IMR-90 (cell line): ENCODE measurements at regions not wholly inside any gene's neighbourhood (a gene's known extent, or its start where the extent isn't known, plus 50 kb on each side); places are given as distances from the start of the nearest gene placed in this dataset.
A peak's percentile ranks its signal among the peaks of the same experiment; 100 is the strongest.

Experiments used
- ATAC-seq: fragments of 200-7000 bp; cut with Tn5 transposase; 2 replicates; pipeline ENCODE4 v1.9.1; 2020; ENCODE audit warnings: low read depth, mild to moderate bottlenecking, moderate library complexity
- BruUV-seq: library from RNA; stranded (reverse); fragments of 400-500 nt; replicated peaks from 2 replicates; lab custom pipeline; 2021; lab: Mats Ljungman, UMichigan
- CTCF ChIA-PET: fragments of 300-600 bp; formaldehyde crosslinking; extraction: SDS; loops from one replicate; lab custom pipeline; 2021; ENCODE audit warnings: antibody characterized with exemption; lab: Yijun Ruan, JAX
- POLR2A ChIA-PET: fragments of 300-600 bp; sonication (Branson Sonifier 250); formaldehyde crosslinking; loops from one replicate; lab custom pipeline; 2022; ENCODE audit warnings: antibody characterized with exemption; ENCODE audit not compliant: unreplicated experiment; lab: Charles Lee
- DNase-seq: peaks from one replicate; pipeline ENCODE4 v3.0.0; 2013
- H2AFZ ChIP-seq: replicated peaks from 2 replicates; pipeline ENCODE3; 2013; ENCODE audit warnings: low read length, mild to moderate bottlenecking; ENCODE audit not compliant: poor library complexity
- H2AK5ac ChIP-seq: 2 replicates; pipeline ENCODE4 v1.6.1; 2013; ENCODE audit warnings: low read depth, low read length, inconsistent platforms
- H2AK9ac ChIP-seq: replicated peaks from 2 replicates; pipeline ENCODE3; 2013; ENCODE audit warnings: mild to moderate bottlenecking, low read depth, low read length, moderate library complexity; ENCODE audit not compliant: poor library complexity
- H2BK120ac ChIP-seq: 2 replicates; pipeline ENCODE4 v1.6.1; 2013; ENCODE audit warnings: low read depth, low read length, inconsistent platforms
- H2BK15ac ChIP-seq: 3 replicates; pipeline ENCODE4 v1.6.1; 2013; ENCODE audit warnings: low read depth, low read length, inconsistent platforms
- H2BK20ac ChIP-seq: 2 replicates; pipeline ENCODE4 v1.6.1; 2013; ENCODE audit warnings: low read depth, mild to moderate bottlenecking, inconsistent platforms, low read length, moderate library complexity
- H2BK5ac ChIP-seq: 2 replicates; pipeline ENCODE4 v1.6.1; 2013; ENCODE audit warnings: mild to moderate bottlenecking, low read depth, low read length, inconsistent platforms; ENCODE audit not compliant: poor library complexity, severe bottlenecking
- H3K14ac ChIP-seq: replicated peaks from 2 replicates; pipeline ENCODE4 v1.6.1; 2013; ENCODE audit warnings: low read depth, low read length, inconsistent platforms
- H3K18ac ChIP-seq: 2 replicates; pipeline ENCODE4 v1.6.1; 2013; ENCODE audit warnings: low read depth, low read length, control low read depth
- H3K23ac ChIP-seq: 2 replicates; pipeline ENCODE4 v1.6.1; 2013; ENCODE audit warnings: low read depth, low read length, inconsistent platforms
- H3K27ac ChIP-seq: 2 replicates; pipeline ENCODE4 v1.5.1; 2013; ENCODE audit warnings: mild to moderate bottlenecking, control low read depth, low read length; ENCODE audit not compliant: insufficient read depth
- H3K27me3 ChIP-seq: 2 replicates; pipeline ENCODE4 v1.6.1; 2013; ENCODE audit warnings: low read length; ENCODE audit not compliant: control insufficient read depth, insufficient read depth
- H3K36me3 ChIP-seq: 2 replicates; pipeline ENCODE4 v1.6.1; 2013; ENCODE audit warnings: low read length, mixed read lengths; ENCODE audit not compliant: control insufficient read depth, insufficient read depth
- H3K4ac ChIP-seq: 2 replicates; pipeline ENCODE4 v1.6.1; 2013; ENCODE audit warnings: low read depth, low read length, inconsistent platforms
- H3K4me1 ChIP-seq: 2 replicates; pipeline ENCODE4 v1.6.1; 2013; ENCODE audit warnings: low read length, mixed read lengths; ENCODE audit not compliant: control insufficient read depth, insufficient read depth
- H3K4me2 ChIP-seq: 2 replicates; pipeline ENCODE4 v1.6.1; 2013; ENCODE audit warnings: low read depth, mild to moderate bottlenecking, control low read depth, low read length, moderate library complexity
- H3K4me3 ChIP-seq: 2 replicates; pipeline ENCODE4 v1.5.1; 2013; ENCODE audit warnings: low read depth, mild to moderate bottlenecking, control low read depth, low read length, moderate library complexity; ENCODE audit not compliant: insufficient read depth
- H3K56ac ChIP-seq: 2 replicates; pipeline ENCODE4 v1.6.1; 2013; ENCODE audit warnings: low read length, inconsistent platforms; ENCODE audit not compliant: insufficient read depth; ENCODE audit errors: extremely low read depth
- H3K79me1 ChIP-seq, 2 experiments: 2 replicates each; pipeline ENCODE4 v1.6.1; 2013; ENCODE audit warnings: low read length in 2 of 2, inconsistent platforms in 1 of 2, low read depth in 1 of 2
- H3K9ac ChIP-seq: 2 replicates; pipeline ENCODE4 v1.6.1; 2013; ENCODE audit warnings: low read depth, low read length, control low read depth
- H3K9me1 ChIP-seq: 2 replicates; pipeline ENCODE4 v1.6.1; 2013; ENCODE audit warnings: low read length, inconsistent platforms; ENCODE audit not compliant: insufficient read depth
- H3K9me3 ChIP-seq: 2 replicates; pipeline ENCODE4 v1.6.1; 2013; ENCODE audit warnings: low read length; ENCODE audit not compliant: control insufficient read depth, insufficient read depth
- H4K20me1 ChIP-seq: 2 replicates; pipeline ENCODE4 v1.6.1; 2013; ENCODE audit warnings: low read length, inconsistent platforms; ENCODE audit not compliant: insufficient read depth
- H4K5ac ChIP-seq: 2 replicates; pipeline ENCODE4 v1.6.1; 2013; ENCODE audit warnings: mild to moderate bottlenecking, low read depth, low read length, control low read depth
- H4K8ac ChIP-seq, 2 experiments: 2 replicates each; pipeline ENCODE4 v1.6.1; 2013; ENCODE audit warnings: low read depth in 2 of 2, low read length in 2 of 2, control low read depth in 1 of 2, inconsistent platforms in 1 of 2
- H4K91ac ChIP-seq: 2 replicates; pipeline ENCODE4 v1.6.1; 2013; ENCODE audit warnings: low read depth, low read length, inconsistent platforms; ENCODE audit not compliant: insufficient read depth
- CEBPB ChIP-seq: IDR thresholded peaks from 2 replicates; pipeline ENCODE4 v1.6.1; 2012; ENCODE audit warnings: low read depth, low read length, improper control_type of control experiment
- MAZ ChIP-seq: IDR thresholded peaks from 2 replicates; pipeline ENCODE4 v1.6.1; 2012; ENCODE audit warnings: low read depth, mild to moderate bottlenecking, low read length, improper control_type of control experiment, moderate library complexity, borderline replicate concordance
- POLR2A ChIP-seq: IDR thresholded peaks from 2 replicates; pipeline ENCODE4 v1.6.1; 2012; ENCODE audit warnings: mild to moderate bottlenecking, low read depth, low read length
- WGBS, 2 experiments: methylation state at CpG; one replicate each; pipeline versions ENCODE4 v1.1.5 to v1.1.7; 2013; ENCODE audit warnings: missing lambda C conversion rate in 2 of 2; ENCODE audit not compliant: insufficient read length in 1 of 2; ENCODE audit errors: extremely low coverage in 2 of 2; 5-methylcytosine and 5-hydroxymethylcytosine counted together
- dilution Hi-C: fragments of 300-500 bp; cut with HindIII; formaldehyde crosslinking; loops from one replicate; pipeline ENCODE4 v1.14.3; 2018; ENCODE audit warnings: low sequenced_read_pairs; ENCODE audit not compliant: unreplicated experiment
- in situ Hi-C: fragments of 300-500 bp; cut with MboI; formaldehyde crosslinking; loops from 3 replicates; pipeline ENCODE4 v1.14.3; 2019; ENCODE audit warnings: low sequenced_read_pairs, inconsistent platforms, mixed read lengths
- intact Hi-C: fragments of 100-400 bp; cut with micrococcal nuclease; formaldehyde crosslinking; loops from 2 replicates; pipeline ENCODE4 v1.10.0; 2022

- H2BK5ac ChIP-seq = no peak overlapping the region
- no peak overlapping the region for H2BK15ac ChIP-seq
- H4K5ac ChIP-seq = no peak overlapping the region
- no peak overlapping the region for H3K4me2 ChIP-seq
- H3K27me3 ChIP-seq = no peaks in the 10 kb centered on the region
- no peaks in the 10 kb centered on the region for H3K36me3 ChIP-seq
- H3K18ac ChIP-seq = no peak overlapping the region
- H3K27ac ChIP-seq = no peak overlapping the region
- H3K9ac ChIP-seq = no peak overlapping the region
- ChIA-PET POLR2A (no interaction called here), CTCF (interaction anchor here (0.7 to 1.4 kb wide), 2 partner anchors 13 to 26 kb away, joined by 3 read pairs; no protein-coding TSS in a partner anchor)
- H3K4me1 ChIP-seq = no peaks in the 10 kb centered on the region
- H4K20me1 ChIP-seq = no peaks in the 10 kb centered on the region
- no peak overlapping the region for H2BK120ac ChIP-seq
- intact Hi-C loops (no loop called here), in situ Hi-C loops (no loop called here), dilution Hi-C loops (no loop called here)
- TF ChIP-seq MAZ (no peak), POLR2A (no peak), CEBPB (no peak)
- ATAC-seq (peak; percentile 56), DNase-seq (peak; percentile 16)
- no TSS peak for BruUV-seq
- H3K4me3 ChIP-seq = no peak overlapping the region
- H4K8ac ChIP-seq = no peak overlapping the region
- no peak overlapping the region for H3K14ac ChIP-seq
- no peak overlapping the region for H2AFZ ChIP-seq
- H3K9me3 ChIP-seq = no peaks in the 10 kb centered on the region
- H2AK9ac ChIP-seq = no peak overlapping the region
- no peak overlapping the region for H3K56ac ChIP-seq
- no peak overlapping the region for H4K91ac ChIP-seq
- no peak overlapping the region for H2BK20ac ChIP-seq
- H3K4ac ChIP-seq = no peak overlapping the region
- no peaks in the 10 kb centered on the region for H3K9me1 ChIP-seq
- no peaks in the 10 kb centered on the region for H3K79me1 ChIP-seq
- H3K23ac ChIP-seq = no peak overlapping the region
- 100% methylated on average over 1 of the region's 1 CpG; no CpG with 5 or more reads in 1 of the 2 experiments for WGBS, 2 experiments
- no peak overlapping the region for H2AK5ac ChIP-seq
Observed at GRCh38 chr4:71081192-71081591, 87.7 kb downstream of the DCK start.
